ENCODE measurements at regions not wholly inside any gene's neighbourhood (a gene's known extent, or its start where the extent isn't known, plus 50 kb on each side); places are given as distances from the start of the nearest gene placed in this dataset.
"Not testable (repeated sequence)": the region's sequence is repeated elsewhere in the genome, so short reads cannot be mapped to it uniquely, and the experiment has no call there.

DNA sequence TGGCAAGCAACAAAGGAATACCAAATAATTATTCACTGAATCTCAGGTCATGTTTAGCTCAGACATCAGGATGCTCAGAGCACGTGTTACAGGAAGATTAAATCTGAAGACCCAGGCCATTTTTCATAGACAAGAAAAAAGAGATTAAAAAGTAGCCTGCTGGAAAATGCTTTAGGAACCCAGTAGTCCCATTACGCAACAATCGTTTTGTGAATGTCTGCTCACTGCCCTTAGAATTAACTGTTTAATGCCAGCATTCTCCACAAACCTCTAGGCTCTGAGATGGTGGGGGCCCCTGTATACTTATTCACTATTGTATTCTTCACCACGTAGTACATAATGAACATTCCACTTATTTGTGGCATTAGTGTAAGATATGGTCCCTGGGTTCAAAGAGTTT, 154.6 kb upstream of the NYAP2 start:
- DNase-seq (ENCODE audit: low spot score) = no peak

DNA sequence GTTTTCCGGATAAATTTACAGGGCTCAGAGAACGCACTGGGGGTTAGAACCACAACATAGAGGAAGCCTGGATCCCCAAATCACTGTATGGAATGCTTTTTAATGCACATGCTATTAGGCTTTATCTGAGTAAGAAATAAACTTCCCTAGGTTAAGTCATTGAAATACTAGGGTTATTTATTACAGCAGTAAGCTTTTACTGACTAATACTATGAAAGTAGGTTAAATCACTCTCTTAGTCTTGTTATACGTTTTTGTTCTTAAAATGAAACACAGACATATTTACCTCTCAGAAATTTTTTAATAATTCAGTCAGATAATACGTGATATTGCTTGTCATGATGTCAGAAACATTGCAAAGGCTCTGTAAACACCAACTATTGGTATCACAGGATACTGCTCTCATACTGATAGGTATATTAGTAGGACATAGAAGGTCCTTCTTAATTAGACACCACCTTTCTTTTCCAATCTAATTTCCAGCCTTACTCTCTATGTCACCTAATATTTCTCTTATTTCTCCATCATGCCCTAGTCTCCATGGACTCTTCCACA, 162.7 kb upstream of the NYAP2 start:
- no peak for DNase-seq (ENCODE audit: low spot score)

DNA sequence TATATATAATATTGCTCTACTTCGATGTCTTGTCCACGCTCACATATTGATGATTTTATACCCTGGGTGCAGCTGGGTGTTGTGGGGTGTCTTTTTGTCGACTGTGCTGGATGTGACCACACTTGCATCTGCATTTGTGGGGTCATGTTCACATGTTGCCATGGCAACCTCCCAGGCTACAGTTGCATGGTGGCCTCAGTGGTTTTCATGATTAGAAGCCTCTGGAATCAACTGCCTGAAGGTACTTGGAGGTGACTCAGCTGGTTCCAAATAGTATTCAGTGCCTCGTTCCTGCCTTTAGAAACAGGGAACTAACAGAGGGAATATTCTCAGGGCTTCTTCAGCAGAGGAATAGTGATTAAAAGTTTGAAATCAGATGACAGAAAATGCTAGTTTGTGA, 166.3 kb upstream of the NYAP2 start:
- DNase-seq (ENCODE audit: low spot score) = no peak

- DNase-seq (ENCODE audit: low spot score) = no peak
These were observed 167.6 kb upstream of the NYAP2 start for GRCh38 chr2:225231900-225232299.

GRCh38 chr2:225229346-225229745, 170.2 kb upstream of the NYAP2 start:
- not testable (repeated sequence) for DNase-seq (ENCODE audit: low spot score)

DNA sequence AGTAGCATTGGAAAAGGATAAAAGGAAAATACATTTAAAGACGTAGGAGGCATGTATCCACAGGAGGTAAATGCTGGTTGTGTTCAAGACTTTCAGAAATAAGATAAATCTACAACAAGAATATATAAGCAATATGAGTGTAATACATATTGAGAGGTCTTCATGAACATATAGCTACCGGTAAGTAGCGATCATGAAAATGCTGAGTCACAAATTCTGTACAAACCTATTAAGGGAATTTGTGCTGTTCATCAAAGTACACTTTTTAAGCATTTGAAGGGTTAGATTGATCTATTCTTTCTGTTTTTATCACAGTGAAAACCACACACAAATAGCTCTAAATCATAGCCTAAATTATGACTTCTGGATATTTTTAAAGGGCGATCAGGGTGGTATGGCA, 173.1 kb upstream of the NYAP2 start:
- no peak for DNase-seq (ENCODE audit: low spot score)

GRCh38 chr2:225223301-225223700, 176.2 kb upstream of the NYAP2 start:
- no peak for DNase-seq (ENCODE audit: low spot score)

GRCh38 chr2:225207471-225207870, 165.2 kb upstream of the DOCK10 start:
- no peak for DNase-seq (ENCODE audit: low spot score)

- DNase-seq (ENCODE audit: low spot score) = no peak
These were observed 164.8 kb upstream of the DOCK10 start for GRCh38 chr2:225207043-225207442.

DNA sequence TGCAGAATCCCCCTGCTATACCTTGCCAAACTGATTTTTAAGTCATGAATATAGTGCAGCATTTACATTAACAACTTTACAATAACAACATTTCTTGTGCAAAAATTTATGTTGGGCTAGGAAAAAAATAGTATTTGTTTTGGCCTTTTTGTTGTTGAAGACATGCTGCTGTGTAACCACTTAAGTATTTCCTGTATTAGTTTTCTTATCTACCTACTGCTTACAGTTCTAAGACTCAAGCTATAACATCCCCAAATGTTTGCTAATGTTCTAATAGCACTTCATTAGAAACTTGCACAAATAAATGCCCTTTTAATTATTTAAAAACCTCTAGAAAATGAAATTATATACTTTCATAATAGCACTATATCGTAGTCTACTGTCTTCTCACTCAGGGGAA, 154.3 kb upstream of the DOCK10 start:
- DNase-seq (ENCODE audit: low spot score) = no peak

DNA sequence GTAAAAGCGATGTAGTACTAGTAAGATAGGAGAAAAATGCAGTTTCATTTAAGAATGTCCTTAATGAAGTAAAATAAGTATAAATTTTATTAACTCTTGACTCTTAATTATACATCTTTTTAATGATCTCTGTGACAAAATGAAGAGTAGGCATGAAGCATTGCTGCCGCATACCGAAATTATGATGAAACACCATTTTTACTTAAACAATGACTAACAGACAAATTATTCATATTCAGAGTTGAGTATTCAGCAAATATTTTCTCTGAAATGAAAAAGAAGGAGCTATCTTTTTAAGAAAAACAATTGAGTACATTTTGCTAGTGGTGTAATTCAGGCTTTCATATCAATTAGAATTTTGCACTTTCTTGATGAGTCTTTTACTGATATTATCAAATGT, 150.6 kb upstream of the DOCK10 start:
- DNase-seq (ENCODE audit: low spot score) = no peak

DNA sequence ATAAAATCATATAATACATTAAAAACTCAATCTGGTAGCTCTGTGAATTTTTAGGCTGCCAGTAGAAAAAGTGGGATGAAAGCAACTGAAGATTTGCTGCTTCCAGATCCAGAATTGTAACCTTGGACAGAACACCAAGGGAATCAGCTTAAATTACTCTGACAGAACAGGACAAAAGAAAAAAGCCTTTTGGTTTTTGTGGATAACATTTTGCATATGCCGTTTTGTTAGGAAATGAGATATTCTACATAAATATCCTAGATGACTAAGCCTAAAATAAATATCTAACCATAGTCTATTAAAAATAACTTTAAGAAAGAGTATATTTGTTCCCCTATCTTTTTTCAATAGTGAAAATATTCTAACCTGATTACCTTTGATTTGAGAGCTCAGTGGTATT, 148.7 kb upstream of the DOCK10 start:
- DNase-seq (ENCODE audit: low spot score) = no peak

DNA sequence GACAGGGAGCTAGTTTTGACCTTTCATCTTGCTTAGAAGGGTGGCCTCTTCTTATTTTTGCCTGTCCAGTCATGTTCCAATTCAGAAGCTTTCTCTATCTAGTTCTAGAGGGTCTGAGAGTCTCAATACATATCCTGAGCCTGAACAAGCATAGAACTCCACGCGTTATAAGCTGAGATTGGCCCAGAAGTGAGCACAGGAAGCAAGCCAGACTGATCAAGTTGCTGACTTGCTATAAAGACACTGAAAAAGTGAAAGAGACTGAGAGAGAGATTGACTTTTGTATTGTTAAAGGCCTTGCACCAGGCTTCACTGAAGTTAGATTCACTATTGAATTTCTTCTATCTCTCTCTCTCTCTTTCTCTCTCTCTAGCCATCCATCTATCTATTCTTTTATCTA, 142.7 kb upstream of the DOCK10 start:
- no peak for DNase-seq (ENCODE audit: low spot score)

- DNase-seq (ENCODE audit: low spot score) = no peak
These were observed 139.9 kb upstream of the DOCK10 start for GRCh38 chr2:225182126-225182525.

DNA sequence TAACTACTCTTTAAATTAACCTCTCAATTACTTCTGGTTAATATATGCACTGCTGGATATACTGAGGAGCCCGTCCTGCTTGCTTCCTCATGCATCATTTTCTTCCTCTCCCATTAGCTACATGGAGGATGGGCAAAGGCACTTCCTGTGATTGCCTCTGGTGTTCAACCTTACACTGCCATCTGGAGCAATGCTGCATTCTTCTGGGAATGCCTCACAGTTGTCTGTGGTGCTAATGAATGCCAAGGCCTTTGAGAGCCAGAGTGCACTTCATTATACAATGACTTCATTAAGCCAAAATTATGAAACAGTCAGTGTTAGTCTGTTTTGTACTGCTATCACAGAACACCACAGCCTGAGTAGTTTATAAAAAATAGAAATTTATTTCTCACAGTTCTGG, 134.8 kb upstream of the DOCK10 start:
- no peak for DNase-seq (ENCODE audit: low spot score)

- no peak for DNase-seq (ENCODE audit: low spot score)
These were observed 131.6 kb upstream of the DOCK10 start for GRCh38 chr2:225173909-225174308.

GRCh38 chr2:225171350-225171749, 129.1 kb upstream of the DOCK10 start:
- peak; percentile 1 for DNase-seq (ENCODE audit: low spot score)

GRCh38 chr2:225170162-225170561, 127.9 kb upstream of the DOCK10 start:
- no peak for DNase-seq (ENCODE audit: low spot score)

GRCh38 chr2:225169396-225169795, 127.1 kb upstream of the DOCK10 start:
- no peak for DNase-seq (ENCODE audit: low spot score)

GRCh38 chr2:225165052-225165451, 122.8 kb upstream of the DOCK10 start:
- DNase-seq (ENCODE audit: low spot score) = no peak

GRCh38 chr2:225164401-225165050, 122.3 kb upstream of the DOCK10 start:
- DNase-seq (ENCODE audit: low spot score) = no peak

DNA sequence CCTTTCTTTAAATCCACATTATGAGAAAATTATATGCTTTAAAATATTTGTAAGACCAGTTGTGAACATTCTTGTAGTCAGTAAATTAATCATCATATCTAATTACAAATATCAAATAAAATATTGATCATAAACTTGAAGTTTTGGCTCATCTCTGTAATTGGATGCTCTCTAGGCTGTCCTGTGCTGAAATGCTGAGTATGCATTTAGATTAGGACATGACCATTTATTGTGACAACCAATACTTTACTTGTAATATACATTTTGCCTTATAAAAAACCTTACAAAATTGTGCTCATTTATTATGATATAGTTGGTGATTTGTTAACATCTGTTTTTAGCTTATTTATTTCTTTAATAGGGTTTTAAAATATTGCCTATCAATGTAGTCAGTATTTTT, 116.1 kb upstream of the DOCK10 start:
- no peak for DNase-seq (ENCODE audit: low spot score)

DNA sequence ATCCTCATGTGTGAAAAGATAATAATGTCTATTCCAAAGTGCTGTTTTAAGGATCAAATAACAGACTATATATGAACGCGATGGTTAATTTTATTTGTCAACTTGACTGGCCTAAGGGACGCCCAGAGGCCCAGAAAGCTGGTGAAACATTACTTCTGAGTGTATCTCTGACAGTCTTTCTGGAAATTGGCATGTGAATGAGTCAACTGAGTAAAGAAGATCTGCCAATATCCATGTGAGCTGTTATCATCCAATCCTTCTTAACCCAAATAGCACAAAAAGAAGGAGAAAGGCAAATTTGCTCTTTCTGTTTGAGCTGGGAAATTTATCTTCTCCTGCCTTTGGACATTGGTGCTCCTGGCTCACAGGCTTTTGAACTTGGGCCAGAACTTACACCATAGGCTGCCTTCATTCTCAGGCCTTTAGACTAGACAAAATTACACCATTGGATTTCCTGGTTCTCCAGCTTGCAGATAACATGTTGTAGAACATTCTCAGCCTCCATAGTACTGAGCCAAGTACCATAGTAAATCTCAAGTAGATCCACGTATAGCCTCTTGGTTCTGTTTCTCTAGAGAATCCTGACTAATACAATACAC, 114.7 kb upstream of the DOCK10 start:
- DNase-seq (ENCODE audit: low spot score) = no peak

GRCh38 chr2:225140723-225141122, 98.5 kb upstream of the DOCK10 start:
- no peak for DNase-seq (ENCODE audit: low spot score)

All from germinal center (tissue), 1 donor.